Limb (tissue), 2 donors: ENCODE measurements at regions not wholly inside any gene's neighbourhood (a gene's known extent, or its start where the extent isn't known, plus 50 kb on each side); places are given as distances from the start of the nearest gene placed in this dataset.
"Not testable (repeated sequence)": the region's sequence is repeated elsewhere in the genome, so short reads cannot be mapped to it uniquely, and the experiment has no call there.

Experiments used
- DNase-seq, 2 donors: peaks; one replicate each; pipeline ENCODE4 v3.0.0-alpha.2; 2016; ENCODE audit errors: extremely low spot score in 2 of 2

GRCh38 chr12:116429826-116430360, 129.3 kb upstream of the MAP1LC3B2 start:
- no peak for DNase-seq

GRCh38 chr12:116430911-116431565, 128.1 kb upstream of the MAP1LC3B2 start:
- DNase-seq: no peak

DNA sequence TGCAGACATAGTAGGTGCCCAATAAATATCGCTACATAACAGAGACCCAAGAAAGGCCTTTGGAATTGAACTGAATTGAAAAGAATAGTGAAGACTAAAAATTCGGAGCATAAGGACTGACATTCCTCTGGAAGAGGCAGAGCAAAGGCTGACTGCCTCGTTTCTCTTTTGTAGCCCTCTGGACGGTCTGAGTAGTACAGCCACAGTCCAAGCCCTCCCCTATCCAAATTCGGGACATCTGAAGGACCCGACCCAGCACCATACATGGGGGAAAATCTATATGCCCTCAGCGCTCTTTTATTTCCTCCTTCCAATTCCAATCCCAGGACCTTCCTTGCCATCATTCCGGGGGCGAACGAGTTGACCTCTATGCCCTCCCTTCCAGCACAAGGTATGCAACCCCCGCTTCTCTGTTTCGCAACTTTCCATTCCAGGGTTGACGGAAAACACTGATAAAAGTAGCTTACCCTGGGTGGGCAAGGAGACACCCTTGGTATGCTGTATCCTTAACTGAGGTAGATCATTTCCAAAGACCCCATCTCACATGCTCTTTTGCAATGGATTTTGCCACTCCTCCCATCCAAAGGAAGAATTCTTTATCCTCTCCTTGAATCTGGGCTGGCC, 127.4 kb upstream of the MAP1LC3B2 start:
- DNase-seq: no peak

DNA sequence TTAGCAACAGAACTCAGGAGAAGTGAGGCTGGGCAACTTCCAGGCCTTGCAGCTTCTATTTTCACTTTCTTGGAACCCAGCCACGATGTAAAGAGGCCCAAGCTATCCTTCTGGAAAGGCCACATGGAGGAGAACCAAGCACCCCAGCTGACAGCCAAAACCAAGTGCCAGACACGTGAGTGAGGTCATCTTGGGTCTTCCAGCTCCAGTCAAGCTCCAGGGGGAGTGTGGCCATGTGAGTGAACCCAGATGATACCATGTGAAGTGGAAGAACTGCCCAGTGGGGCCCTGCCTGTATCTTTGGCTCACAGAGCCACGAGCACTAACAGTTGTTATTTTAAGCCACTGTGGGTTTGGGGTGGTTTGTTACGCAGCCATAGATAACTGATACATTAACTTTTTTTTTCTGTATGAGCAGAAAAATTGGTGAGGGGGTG, 126.8 kb upstream of the MAP1LC3B2 start:
- peak in 1 of 2 donors; percentile 51 for DNase-seq

GRCh38 chr12:116433249-116433648, 125.9 kb upstream of the MAP1LC3B2 start:
- no peak for DNase-seq

- DNase-seq: peak; percentile 66 to 74
These were observed 124.8 kb upstream of the MAP1LC3B2 start for GRCh38 chr12:116434155-116435011.

GRCh38 chr12:116435984-116436383, 123.2 kb upstream of the MAP1LC3B2 start:
- no peak for DNase-seq

DNA sequence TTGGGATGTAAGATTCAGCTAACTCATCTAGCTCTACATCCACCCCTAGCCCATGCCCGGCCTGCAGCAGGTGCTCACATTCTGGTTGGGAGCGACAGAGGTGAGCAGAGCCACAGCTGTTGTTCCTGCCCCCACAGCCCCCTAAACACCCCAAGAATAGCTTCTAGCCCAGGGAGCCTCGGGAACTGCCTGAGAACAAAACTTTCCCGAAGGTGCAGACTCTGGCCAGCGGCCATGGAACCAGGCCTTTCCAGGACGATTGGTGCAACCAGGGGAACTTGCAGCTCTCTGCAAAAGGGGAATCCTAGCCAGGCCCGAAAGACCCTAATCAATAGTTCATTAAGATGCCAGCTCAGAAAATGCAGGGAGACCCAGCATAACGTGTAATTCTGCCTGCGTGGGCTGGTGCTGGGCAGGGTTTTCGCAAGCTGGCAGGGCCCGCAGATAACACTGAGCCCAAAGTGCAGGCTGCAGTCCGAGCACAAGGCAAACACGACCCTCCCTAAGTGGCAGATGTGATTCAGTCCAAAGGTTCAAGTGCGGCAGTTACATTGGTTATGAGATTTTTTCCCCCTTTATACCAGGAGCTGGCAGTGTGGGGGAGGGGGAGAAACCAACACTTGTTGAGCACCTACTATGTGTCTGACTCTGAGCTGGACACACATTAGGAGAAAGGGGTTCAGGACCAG, 122.5 kb upstream of the MAP1LC3B2 start:
- no peak for DNase-seq

DNA sequence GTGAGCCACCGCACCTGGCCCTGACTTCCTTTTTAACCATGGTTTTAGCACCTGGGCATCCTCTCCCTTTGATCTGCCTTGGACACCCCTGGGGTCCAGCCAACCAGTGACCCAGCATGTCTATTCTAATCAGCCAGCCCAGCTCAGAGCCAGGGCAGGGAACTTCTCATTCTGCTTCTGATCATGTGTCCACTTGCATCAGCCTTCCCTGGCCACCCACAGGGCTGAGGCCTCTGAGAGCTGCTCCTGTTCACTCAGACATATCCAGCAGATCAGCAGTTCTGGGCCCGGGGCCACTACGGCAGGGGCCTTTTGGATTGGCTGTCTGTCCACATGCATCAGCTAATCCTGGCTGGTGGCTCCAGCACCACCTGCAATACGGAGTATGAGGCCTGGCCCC, 117.9 kb upstream of the MAP1LC3B2 start:
- DNase-seq: no peak

- DNase-seq: no peak
These were observed 116.9 kb upstream of the MAP1LC3B2 start for GRCh38 chr12:116442304-116442703.

DNA sequence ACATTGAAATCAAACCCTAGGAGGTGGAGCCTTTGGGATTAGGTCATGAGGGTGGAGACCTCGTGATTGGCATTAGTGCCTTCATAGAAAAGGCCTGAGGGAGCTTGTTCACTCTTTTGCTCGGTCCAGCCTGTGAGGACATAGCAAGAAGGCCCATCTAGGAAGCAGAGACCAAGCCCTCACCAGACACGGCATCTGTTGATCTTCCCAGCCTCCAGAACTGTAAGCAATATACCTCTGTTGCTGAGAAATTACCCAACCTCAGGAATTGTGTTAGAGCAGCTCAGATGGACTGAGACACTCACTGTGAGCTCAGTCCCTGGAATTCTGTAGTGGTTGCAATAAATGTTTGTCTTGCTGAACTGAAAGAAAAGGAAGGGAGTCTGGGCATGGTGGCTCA, 116.2 kb upstream of the MAP1LC3B2 start:
- DNase-seq: no peak

DNA sequence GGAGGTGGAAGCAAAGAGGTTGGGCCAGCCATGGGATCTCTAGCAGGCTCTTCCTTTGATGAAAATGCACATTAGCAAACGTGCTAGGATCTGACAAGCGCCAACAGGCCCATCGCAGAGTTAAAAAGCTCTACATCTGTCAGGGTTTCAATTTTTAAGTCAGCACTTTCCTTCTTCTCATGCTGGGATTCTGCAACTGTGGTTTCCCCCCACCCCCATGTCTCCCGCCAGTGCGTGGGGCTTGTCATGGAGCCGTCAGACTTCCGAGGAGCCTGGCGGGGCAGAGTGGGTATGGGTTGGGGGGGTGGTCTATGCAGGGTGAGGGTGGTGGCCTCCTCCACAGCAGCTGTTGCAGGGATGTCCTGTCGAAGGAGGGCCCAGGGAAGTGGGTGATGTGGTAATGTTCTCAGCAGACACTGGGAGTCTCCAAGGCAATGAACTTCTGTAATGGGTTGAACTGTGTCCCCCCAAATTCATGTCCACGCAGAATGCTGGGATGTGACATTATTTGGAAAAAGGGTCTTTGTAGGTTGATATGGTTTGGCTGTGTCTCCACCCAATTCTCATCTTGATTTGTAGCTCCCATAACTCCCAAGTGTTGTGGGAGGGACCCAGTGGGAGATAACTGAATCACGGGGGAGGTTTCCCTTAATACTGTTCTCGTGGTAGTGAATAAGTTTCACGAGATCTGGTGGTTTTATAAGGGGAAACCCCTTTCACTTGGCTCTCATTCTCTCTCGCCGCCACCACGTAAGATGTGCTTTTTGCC, 115.2 kb upstream of the MAP1LC3B2 start:
- no peak for DNase-seq

DNA sequence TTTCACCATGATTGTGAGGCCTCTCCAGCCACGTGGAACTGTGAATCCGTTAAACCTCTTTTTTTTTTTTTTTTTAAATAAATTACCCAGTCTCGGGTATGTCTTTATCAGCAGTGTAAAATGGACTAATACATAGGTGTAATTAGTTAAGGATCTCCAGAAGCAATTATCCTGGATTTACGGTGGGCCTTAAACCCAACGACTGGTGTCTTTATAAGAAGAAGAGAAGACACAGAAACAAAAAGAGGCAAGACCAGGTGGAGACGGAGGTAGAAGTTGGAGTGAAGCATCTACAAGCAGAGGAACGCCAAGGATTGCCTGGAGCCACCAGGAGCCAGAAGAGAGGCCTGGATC, 114.6 kb upstream of the MAP1LC3B2 start:
- DNase-seq: no peak

DNA sequence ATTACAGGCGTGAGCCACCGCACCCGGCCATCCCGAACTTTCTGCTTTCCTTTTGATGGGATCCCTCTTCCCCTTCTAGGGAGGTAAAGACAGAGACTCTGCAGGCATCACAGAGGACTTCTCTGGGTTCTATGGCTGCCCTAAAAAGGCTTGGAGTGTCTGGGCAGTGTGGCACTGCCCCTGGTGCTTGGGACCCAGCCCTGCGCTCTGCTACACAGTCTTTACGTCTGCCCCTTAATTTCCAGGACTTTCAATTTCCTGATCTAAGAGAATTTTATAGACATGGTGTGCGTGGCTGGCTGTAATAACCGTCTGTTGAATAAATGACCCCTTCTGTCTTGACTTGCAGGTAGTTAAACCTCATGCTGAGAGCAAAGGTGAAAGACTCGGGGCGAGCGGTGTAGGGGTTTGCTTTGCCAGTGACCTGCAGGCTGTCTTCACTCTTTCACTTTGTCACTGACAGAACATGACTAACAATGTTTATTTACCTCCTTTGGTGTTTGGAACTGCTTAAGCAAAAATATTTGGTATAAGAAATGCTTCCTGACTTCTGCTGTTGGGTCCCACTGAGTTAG, 110.9 kb upstream of the MAP1LC3B2 start:
- DNase-seq: no peak

DNA sequence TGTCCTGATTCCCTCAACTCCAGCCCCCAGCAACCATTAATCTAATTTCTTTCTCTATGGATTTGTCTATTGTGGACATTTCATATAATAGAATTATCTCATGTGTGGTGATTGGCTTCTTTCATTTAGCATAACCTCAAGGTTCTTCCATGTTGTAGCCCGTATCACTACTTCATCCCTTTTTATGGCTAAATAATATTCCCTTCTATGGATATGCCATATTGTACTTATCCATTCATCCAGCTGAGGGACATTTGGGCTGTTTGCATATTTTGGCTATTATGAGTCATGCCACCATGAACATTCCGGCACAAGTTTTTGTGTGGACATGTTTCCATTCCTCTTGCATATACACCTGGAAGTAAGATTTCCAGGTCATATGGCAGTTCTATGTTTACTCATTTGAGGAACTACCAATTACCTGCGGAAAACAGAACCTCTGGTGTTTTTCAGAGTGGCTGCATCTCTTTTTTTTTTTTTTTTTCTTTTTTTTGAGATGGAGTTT, 108.7 kb upstream of the MAP1LC3B2 start:
- no peak for DNase-seq

- DNase-seq: not testable (repeated sequence)
These were observed 106.2 kb upstream of the MAP1LC3B2 start for GRCh38 chr12:116452975-116453374.

DNA sequence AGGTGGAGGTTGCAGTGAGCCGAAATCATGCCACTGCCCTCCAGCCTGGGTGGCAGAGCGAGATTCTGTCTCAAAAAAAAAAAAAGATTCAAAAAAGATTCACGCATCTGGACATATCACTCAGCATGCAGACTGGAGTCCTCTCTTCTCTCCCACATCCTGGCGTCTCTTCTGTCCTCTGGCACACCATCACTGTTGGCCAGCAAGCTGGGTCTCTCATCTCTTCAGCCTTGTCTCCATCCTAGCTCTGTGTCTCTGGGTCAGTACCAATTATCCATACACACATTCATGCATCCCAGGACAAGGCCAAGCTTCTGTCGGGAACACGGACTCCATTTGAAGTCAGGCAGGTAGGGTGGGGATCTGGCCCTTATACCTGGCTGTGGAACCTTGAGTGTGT, 105.5 kb upstream of the MAP1LC3B2 start:
- no peak for DNase-seq

DNA sequence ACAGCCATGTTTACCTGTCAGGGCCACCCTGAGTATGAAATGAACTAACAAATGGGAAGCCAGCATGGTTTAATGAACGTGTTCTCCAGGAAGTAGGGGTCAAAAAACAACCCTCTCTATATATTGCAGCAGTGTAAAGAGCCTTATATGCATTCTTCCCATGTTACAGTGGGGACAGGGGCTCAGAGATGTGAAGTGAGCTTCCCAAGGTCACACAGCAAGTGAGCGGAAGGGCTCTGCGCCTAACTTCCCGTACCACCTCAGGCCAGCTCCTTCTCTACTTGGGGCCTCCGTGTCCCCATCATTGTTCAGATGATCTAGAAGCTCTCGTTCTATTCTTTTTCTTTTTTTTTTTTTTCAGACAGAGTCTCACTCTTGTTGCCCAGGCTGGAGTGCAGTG, 105.1 kb upstream of the MAP1LC3B2 start:
- no peak for DNase-seq

GRCh38 chr12:116454950-116455447, 104.2 kb upstream of the MAP1LC3B2 start:
- no peak for DNase-seq
